Uterus (tissue), 3 donors: ENCODE measurements at regions not wholly inside any gene's neighbourhood (a gene's known extent, or its start where the extent isn't known, plus 50 kb on each side); places are given as distances from the start of the nearest gene placed in this dataset.

Experiments used
- DNase-seq, 2 donors: peaks; one replicate each; pipeline ENCODE4 v3.0.0-alpha.2; 2019 to 2020
- H3K27ac ChIP-seq, 2 donors: fragments of 200-600 bp; sonication (generic); 1 replicate in 1 of 2; 2 replicates in 1 of 2; pipeline ENCODE4 v1.5.1; 2016 to 2018
- H3K27me3 ChIP-seq, 2 donors: fragments of 200-600 bp; sonication (generic); one replicate each; pipeline ENCODE4 v1.5.1; 2018 to 2019; ENCODE audit warnings: control low read depth in 1 of 2
- H3K36me3 ChIP-seq, 2 donors: fragments of 200-600 bp; sonication (generic); one replicate each; pipeline ENCODE4 v1.5.1; 2019; ENCODE audit warnings: control low read depth in 1 of 2
- H3K4me1 ChIP-seq, 2 donors: fragments of 200-600 bp; sonication (generic); one replicate each; pipeline ENCODE4 v1.5.1; 2018 to 2019; ENCODE audit warnings: control low read depth in 1 of 2
- H3K4me3 ChIP-seq, 2 donors: fragments of 200-600 bp; sonication (generic); 1 replicate in 1 of 2; 2 replicates in 1 of 2; pipeline ENCODE4 v1.5.1; 2018 to 2019; ENCODE audit warnings: mild to moderate bottlenecking in 1 of 2
- H3K9me3 ChIP-seq, 2 donors: fragments of 200-600 bp; sonication (generic); one replicate each; pipeline ENCODE4 v1.5.1; 2019; ENCODE audit warnings: control low read depth in 1 of 2
- POLR2A ChIP-seq, 2 donors: fragments of 450-650 bp; IDR thresholded peaks; one replicate each; pipeline ENCODE4 v1.6.1; 2016; ENCODE audit warnings: antibody characterized with exemption in 2 of 2, mild to moderate bottlenecking in 1 of 2, moderate library complexity in 1 of 2
- intact Hi-C: fragments of 100-400 bp; cut with DNase I; formaldehyde crosslinking; loops from one replicate; pipeline ENCODE4 v1.15.1; 2023; ENCODE audit warnings: low total_unique reads
- TF ChIP-seq, protein P1 (sequence below), 4 experiments: fragments of 200-600 bp in 2 of 4; fragments of 450-650 bp in 2 of 4; sonication (generic) in 2 of 4; IDR thresholded peaks; one replicate each; pipeline ENCODE4 v1.5.1; 2016 to 2019; ENCODE audit warnings: antibody characterized with exemption in 4 of 4, mild to moderate bottlenecking in 2 of 4, moderate library complexity in 1 of 4
- donor health status: DM: yes; HTN: yes; CAD: no.

DNA sequence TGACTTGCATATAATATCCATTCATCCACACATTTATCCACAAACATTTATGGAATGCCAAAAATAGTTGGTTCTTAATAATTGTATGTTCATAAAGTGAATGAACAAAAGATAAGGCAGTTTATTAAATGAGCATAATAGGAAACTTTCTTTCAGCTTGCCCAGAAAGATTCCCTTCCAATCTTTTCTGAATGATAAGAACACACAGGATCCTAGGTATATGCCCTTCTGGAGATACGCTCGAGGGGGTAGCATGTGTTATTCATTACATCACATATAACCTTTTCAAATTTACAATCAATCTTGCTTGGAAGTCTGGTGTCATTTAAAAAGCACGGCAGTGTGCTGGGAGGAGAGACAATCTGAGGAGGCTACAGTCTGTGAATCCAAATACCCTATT lies 80.4 kb upstream of the PDK4 start:
- TF ChIP-seq, protein P1, sequence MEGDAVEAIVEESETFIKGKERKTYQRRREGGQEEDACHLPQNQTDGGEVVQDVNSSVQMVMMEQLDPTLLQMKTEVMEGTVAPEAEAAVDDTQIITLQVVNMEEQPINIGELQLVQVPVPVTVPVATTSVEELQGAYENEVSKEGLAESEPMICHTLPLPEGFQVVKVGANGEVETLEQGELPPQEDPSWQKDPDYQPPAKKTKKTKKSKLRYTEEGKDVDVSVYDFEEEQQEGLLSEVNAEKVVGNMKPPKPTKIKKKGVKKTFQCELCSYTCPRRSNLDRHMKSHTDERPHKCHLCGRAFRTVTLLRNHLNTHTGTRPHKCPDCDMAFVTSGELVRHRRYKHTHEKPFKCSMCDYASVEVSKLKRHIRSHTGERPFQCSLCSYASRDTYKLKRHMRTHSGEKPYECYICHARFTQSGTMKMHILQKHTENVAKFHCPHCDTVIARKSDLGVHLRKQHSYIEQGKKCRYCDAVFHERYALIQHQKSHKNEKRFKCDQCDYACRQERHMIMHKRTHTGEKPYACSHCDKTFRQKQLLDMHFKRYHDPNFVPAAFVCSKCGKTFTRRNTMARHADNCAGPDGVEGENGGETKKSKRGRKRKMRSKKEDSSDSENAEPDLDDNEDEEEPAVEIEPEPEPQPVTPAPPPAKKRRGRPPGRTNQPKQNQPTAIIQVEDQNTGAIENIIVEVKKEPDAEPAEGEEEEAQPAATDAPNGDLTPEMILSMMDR (IDR thresholded peaks at IDR 0.05) = no peak
- no peak for TF ChIP-seq POLR2A (IDR thresholded peaks at IDR 0.05)
- DNase-seq = no peak
- Histone ChIP-seq H3K36me3 (no peaks in the 10 kb centered on the region), H3K4me1 (no peaks in the 10 kb centered on the region), H3K27me3 (no peaks in the 10 kb centered on the region), H3K9me3 (no peaks in the 10 kb centered on the region), H3K27ac (no peak overlapping the region), H3K4me3 (no peak overlapping the region)
- intact Hi-C loops = no loop called here

DNA sequence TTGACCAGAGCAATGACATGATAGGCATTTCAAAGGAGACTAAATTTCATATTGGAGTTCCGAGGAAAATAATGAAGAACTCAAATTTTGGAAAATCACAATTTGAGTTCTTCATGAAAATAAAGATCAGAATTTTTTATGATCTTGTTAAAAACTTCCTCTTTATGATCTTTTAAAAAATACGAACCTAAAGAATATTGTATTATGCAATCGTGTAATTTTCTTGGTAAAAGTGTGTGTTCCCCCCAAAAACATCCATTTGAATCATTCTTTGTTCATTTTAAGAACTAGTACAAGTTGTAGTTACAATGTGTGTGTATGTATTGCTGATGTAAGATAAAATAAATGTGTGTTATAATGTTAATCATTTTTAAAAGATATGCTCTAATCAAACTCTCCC lies 79.3 kb upstream of the PDK4 start:
- TF ChIP-seq POLR2A (IDR thresholded peaks at IDR 0.05) = no peak
- TF ChIP-seq, protein P1 (IDR thresholded peaks at IDR 0.05) = no peak
- Histone ChIP-seq H3K27me3 (no peaks in the 10 kb centered on the region), H3K9me3 (no peaks in the 10 kb centered on the region), H3K4me3 (no peak overlapping the region), H3K27ac (no peak overlapping the region), H3K4me1 (no peaks in the 10 kb centered on the region), H3K36me3 (no peaks in the 10 kb centered on the region)
- no peak for DNase-seq
- intact Hi-C loops = no loop called here

DNA sequence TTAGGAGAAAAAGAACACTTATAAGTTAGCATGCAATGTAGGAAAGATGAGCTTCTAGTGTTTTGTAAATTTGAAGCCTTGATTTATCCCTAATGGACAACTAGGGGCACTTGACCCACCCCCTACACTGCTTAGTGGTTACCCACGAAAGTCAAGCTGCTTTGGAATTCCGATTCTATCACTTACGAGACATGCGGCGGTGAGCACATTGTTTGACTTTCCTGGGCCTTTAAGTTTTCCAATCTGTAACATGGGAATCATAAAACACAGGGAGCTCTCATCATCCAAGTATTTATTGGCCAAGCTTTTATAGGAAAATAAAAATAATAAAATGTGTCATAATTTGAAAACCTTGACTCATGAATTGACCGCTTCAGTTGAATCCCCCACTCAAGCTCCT lies 78.7 kb upstream of the PDK4 start:
- Histone ChIP-seq H3K27me3 (no peaks in the 10 kb centered on the region), H3K9me3 (no peaks in the 10 kb centered on the region), H3K36me3 (no peaks in the 10 kb centered on the region), H3K27ac (no peak overlapping the region), H3K4me3 (no peak overlapping the region), H3K4me1 (no peaks in the 10 kb centered on the region)
- intact Hi-C loops = no loop called here
- TF ChIP-seq, protein P1 (IDR thresholded peaks at IDR 0.05) = no peak
- no peak for TF ChIP-seq POLR2A (IDR thresholded peaks at IDR 0.05)
- DNase-seq = no peak

DNA sequence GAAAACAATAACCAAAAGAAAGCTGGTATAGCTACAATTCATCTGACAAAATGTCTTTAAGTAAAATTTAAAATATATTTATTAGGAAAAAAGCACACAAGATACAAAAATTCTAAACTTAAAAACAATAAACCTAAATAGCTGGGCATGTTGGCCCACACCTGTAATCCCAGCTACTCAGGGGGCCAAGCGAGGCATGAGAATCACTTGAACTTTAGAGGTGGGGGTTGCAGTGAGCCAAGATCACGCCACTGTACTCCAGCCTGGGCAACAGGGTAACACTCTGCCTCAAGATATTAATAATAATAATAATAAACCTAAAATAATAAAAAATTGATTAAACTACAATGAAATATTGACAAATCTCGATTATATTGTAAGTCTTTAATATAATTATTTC lies 77.8 kb upstream of the PDK4 start:
- Histone ChIP-seq H3K27me3 (no peaks in the 10 kb centered on the region), H3K4me1 (no peaks in the 10 kb centered on the region), H3K4me3 (no peak overlapping the region), H3K27ac (no peak overlapping the region), H3K9me3 (no peaks in the 10 kb centered on the region), H3K36me3 (no peaks in the 10 kb centered on the region)
- no peak for DNase-seq
- intact Hi-C loops = no loop called here
- TF ChIP-seq POLR2A (IDR thresholded peaks at IDR 0.05) = no peak
- TF ChIP-seq, protein P1 (IDR thresholded peaks at IDR 0.05) = no peak

DNA sequence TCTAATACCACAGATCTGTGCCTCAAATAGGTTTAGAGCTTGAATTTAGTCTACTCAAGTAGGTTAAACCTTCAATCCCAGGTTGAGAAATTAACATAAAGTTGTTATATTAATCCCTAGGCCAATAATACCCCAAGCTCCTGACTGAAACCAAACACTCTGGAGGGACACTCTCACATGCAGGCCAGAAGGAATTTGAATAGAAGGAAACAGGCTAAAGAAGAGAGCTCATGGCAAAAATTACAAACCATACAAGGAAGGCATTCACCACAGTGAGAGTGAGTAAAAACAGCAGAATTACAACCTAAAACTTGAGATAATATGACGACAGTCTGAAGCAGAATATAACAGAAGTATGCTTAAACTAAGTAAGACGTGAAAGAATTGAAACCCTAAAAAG lies 76.1 kb upstream of the PDK4 start:
- H3K4me3 ChIP-seq = no peak overlapping the region
- H3K36me3 ChIP-seq = no peaks in the 10 kb centered on the region
- intact Hi-C loops = no loop called here
- no peaks in the 10 kb centered on the region for H3K4me1 ChIP-seq
- DNase-seq = no peak
- no peaks in the 10 kb centered on the region for H3K9me3 ChIP-seq
- H3K27ac ChIP-seq = no peak overlapping the region
- H3K27me3 ChIP-seq = no peaks in the 10 kb centered on the region
- TF ChIP-seq, protein P1 (IDR thresholded peaks at IDR 0.05) = no peak
- TF ChIP-seq POLR2A (IDR thresholded peaks at IDR 0.05) = no peak
